ENCODE measurements at regions not wholly inside any gene's neighbourhood (a gene's known extent, or its start where the extent isn't known, plus 50 kb on each side); places are given as distances from the start of the nearest gene placed in this dataset.

GRCh38 chr22:47787501-47788227 is 1025.2 kb downstream of the TBC1D22A start:
- DNase-seq (ENCODE audit: low read depth, low spot score): no peak

- DNase-seq (ENCODE audit: low read depth, low spot score): no peak
These were observed 1024.3 kb downstream of the TBC1D22A start for GRCh38 chr22:47786650-47787290.

GRCh38 chr22:47784991-47785390 is 1022.5 kb downstream of the TBC1D22A start:
- DNase-seq (ENCODE audit: low read depth, low spot score): no peak

GRCh38 chr22:47784367-47784983 is 1022.0 kb downstream of the TBC1D22A start:
- no peak for DNase-seq (ENCODE audit: low read depth, low spot score)

DNA sequence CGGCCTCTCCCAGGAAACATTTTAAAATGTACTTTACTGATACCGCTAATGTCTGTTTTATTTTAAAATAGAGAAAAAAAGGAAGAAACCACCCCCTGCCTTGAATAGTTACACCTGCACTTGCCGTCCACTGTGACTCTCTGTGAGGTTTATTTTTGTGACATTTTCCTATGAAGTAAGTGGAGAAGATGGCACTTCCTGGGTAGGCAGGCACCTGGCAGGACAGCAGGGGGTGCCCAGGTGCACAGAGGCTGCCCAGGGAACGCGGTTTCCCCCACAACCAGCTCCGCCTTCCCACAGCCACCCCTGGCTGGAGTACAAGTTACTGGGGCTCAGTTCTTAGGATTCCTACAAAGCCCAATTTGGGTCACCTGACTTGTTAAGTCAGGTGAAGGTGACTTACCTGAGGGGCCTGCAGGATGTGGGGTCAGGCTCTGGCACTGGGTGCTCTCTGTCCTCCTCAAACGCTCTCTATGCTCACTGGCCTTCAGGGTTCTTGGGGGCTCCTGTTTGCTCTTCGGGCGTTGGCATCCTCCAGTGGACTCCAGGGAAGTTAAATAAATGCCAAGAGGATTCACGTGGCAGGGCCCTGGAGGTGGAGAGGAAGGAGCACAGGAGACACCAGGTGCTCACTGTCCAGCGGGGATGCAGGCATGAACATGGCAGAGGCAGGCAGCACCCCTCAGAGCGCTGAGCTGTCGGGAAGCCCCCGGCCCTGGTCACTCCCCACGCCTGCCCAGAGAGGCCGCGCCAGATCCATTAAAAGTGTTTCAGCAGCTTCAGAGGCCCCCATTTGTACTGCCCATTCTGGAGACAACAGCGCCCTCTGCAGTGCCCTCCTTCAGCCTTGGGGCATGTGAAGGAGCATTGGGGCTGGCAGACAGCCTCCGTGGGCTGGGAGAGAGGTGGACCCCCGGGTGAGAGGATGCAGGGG is 1021.2 kb downstream of the TBC1D22A start:
- DNase-seq (ENCODE audit: low read depth, low spot score): no peak

DNA sequence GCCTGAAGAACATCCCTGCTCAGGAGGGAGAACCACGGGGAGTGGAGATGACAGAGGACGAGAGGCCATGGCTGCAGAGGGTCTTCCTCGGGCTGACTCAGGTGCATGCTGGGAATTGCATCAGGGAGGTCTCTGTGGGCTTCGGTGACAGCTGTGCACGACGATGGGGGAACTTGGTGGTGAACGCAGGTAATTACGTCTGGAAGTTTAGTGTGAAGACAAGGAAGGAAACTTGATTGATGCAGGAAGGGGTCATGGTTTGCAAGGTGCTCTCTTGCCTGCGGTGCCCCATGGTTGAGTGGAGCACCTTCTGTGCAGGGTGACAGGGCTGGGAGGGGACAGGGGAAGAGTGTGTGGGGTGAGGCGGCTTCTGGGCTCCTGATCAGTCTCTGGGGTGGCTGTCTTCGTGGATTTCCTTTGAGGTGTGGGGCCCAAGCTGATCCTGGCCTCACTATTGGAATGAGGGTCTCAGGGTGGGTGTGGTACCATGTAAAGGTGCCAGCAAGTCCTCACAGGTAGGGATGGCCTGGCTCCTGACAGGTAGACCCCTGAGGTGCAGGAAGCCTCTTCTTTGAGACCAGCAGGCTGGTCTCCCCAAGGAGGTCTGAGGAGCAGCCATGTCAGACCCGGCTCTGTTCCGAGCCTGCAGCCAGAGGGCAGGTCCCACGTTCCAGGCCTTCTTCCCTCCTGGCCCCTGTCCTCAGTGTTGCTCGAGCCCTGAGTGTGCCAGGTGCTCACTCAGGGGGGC is 1020.1 kb downstream of the TBC1D22A start:
- no peak for DNase-seq (ENCODE audit: low read depth, low spot score)

GRCh38 chr22:47781427-47782111 is 1019.1 kb downstream of the TBC1D22A start:
- no peak for DNase-seq (ENCODE audit: low read depth, low spot score)

GRCh38 chr22:47781024-47781423 is 1018.6 kb downstream of the TBC1D22A start:
- no peak for DNase-seq (ENCODE audit: low read depth, low spot score)

DNA sequence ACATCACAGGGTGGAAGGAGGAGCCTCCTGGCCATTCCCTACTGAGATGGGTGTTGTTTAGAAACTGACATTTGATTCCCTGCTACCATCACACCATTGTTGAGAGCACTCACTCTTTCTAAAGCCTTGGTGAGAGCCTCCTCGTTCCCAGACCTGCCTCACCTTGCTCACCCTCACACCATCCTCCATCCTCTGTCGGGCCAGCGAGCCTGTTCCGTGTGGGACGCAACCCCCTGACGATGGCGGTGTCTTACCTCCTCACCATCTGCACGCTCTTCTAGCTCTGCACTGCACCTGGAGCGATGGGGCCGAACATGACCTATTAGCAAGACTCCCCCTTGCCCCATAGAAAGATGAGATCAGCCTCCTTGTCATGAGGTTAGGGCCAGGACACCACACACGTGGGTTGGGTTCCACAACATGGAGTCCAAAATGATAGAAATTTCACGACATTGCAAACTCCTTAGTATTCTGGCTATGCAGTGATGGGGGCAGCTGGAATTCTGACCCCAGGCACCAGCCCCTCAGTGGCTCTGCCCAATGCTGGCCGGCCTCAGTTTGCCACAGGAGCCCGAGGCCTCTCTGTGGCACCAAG is 1017.9 kb downstream of the TBC1D22A start:
- DNase-seq (ENCODE audit: low read depth, low spot score): no peak

DNA sequence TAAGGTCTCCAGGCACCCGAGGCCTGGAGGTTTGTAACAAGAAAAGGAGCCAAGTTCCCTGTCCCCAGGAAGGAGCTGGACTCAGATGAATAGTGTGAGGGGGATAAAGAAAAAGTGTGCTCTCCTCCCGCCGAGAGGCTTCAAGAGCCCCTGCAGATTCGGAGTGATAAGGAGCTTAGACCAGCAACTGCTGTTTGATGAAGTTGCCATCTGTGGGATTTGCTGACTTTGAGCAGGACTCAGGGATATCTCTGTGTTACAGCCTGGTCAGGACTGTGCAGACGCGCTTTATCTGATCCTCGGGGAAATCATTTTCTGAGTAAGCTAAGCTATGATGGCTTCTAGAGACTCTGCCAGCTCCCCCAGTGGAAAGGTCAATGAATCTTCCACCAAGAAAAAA is 1017.0 kb downstream of the TBC1D22A start:
- no peak for DNase-seq (ENCODE audit: low read depth, low spot score)

- DNase-seq (ENCODE audit: low read depth, low spot score): no peak
These were observed 1015.8 kb downstream of the TBC1D22A start for GRCh38 chr22:47778160-47778658.

- no peak for DNase-seq (ENCODE audit: low read depth, low spot score)
These were observed 1015.0 kb downstream of the TBC1D22A start for GRCh38 chr22:47777426-47777825.

DNA sequence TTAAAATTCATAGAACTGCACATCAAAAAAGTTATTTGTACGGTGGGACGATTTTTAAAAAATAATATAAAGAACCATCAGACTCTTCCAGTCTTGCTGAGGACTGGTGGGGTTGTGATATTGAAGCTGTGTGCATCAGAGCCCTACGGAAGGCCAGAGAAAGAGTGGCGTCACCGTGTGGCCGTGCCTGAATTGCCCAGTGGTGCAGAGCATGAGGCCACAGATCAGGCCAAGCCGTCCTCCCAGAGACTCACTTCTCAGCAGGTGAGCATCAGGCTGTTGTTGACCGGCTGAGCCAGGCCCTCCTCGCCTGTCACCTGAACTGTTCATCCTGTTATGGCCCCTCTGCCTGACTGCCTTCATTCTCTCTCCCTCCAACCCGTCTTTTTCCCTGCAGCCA is 1013.9 kb downstream of the TBC1D22A start:
- DNase-seq (ENCODE audit: low read depth, low spot score): no peak

- no peak for DNase-seq (ENCODE audit: low read depth, low spot score)
These were observed 1013.2 kb downstream of the TBC1D22A start for GRCh38 chr22:47775686-47776085.

DNA sequence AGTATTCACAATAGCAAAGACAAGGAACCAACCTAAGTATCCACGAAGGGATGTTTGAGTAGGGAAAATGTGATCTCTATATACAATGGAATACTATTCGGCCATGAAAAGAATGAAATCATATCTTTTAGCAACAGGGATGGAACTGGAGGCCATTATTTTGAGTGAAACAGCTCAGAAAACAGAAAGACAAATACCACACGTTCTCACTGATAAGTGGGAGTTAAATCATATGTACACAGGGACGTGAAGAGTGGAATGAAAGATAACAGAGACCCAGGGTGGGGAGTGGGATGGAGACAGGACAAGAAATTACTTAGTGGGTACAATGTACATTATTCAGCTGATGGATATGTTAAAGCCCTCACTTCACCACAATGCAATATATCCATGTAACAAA is 1012.7 kb downstream of the TBC1D22A start:
- no peak for DNase-seq (ENCODE audit: low read depth, low spot score)

- DNase-seq (ENCODE audit: low read depth, low spot score): no peak
These were observed 1011.2 kb downstream of the TBC1D22A start for GRCh38 chr22:47773635-47774034.

DNA sequence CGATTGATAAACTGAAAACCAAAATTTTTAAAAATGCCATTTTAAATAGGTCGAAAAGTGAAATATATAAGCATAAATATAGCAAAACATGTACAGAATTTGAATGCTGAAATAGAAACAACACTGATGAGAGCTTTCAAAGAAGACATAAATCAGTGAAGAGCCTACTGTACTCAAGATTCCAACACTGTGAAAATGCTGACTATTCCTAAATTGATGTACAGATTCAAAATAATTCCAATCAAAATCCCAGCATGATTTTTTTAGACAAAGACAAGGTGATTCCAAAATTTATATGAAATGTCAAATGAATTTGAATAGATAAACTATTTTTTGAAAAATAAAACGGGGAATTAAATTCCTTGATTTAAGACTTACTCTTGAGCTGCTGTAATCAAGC is 1010.4 kb downstream of the TBC1D22A start:
- DNase-seq (ENCODE audit: low read depth, low spot score): no peak

GRCh38 chr22:47769652-47770051 is 1007.2 kb downstream of the TBC1D22A start:
- DNase-seq (ENCODE audit: low read depth, low spot score): no peak

DNA sequence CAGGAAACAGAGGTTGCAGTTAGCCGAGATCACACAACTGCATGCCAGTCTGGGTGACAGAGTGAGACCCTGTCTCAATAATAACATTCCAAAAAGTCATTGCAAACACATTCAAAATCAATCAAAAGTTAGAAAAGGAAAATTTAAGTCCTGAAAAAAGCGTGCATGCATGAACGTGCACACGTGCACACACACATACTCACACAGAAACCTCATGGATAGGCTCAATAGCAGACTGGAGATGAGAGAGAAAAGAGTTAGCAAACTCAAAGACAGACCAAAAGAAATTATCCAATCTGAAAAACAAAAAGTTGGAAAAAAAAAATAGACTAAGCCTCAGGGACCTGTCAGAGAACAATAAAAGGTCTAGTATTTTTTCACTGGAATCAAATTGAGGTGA is 1005.6 kb downstream of the TBC1D22A start:
- DNase-seq (ENCODE audit: low read depth, low spot score): no peak

DNA sequence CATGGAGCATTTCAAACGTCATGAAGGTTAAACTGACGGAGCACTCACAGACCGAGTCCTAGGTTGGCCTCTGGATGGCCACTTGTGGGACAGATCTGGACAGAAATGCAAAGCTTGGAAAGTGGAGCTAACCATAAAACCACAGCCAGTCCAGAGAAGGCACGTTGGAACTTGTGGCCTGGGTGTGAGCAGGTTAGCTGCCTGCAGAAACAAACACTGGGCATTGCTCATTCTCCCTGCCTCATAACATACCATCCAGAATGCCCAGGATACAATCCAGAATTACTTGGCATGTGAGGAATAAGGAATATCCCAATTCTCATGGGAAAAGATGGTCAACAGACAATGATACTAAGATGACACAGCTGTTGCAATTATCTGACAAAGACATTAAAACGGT is 1005.0 kb downstream of the TBC1D22A start:
- no peak for DNase-seq (ENCODE audit: low read depth, low spot score)
